ENCODE measurements at regions not wholly inside any gene's neighbourhood (a gene's known extent, or its start where the extent isn't known, plus 50 kb on each side); places are given as distances from the start of the nearest gene placed in this dataset.
A peak's percentile ranks its signal among the peaks of the same experiment; 100 is the strongest.
"Not testable (repeated sequence)": the region's sequence is repeated elsewhere in the genome, so short reads cannot be mapped to it uniquely, and the experiment has no call there.

DNA sequence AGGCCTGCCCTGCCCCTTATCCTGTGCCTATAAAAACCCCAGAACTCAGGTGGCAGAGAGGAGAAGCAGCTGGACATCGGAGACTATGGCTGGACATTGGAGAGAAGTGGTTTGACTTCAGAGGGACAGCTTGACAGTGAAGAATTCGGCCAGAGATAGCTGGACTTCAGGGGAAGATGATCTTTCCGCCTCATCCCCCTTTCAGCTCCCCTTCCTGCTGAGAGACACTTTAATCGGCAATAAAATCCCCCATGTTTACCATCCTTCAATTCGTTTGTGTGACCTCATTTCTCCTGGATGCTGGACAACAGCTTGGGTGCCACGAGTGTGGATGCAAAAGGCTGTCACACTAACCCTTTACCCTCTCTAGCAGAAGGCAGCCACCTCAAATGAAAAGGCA, 134.1 kb upstream of the TUT7 start:
- DNase-seq (ENCODE audit: low spot score) = no peak

DNA sequence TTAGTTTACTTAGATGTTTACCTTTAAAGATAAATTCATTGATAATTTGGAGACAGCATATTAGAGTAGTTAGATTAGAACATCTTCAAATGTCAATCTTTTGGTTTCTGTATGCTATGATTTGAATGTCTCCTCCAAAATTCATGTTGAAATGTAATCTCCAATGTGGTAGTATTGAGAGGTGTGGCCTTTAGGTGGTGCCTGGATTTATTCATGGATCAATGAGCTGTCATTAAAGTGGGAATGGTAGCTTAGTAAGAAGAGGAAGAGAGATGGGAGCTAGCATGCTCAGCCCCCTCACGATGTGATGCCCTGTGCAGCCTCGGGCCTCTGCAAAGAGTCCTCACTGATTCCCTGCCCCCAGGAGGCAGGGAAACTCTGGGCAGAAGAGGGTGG, 133.6 kb upstream of the TUT7 start:
- no peak for DNase-seq (ENCODE audit: low spot score)

DNA sequence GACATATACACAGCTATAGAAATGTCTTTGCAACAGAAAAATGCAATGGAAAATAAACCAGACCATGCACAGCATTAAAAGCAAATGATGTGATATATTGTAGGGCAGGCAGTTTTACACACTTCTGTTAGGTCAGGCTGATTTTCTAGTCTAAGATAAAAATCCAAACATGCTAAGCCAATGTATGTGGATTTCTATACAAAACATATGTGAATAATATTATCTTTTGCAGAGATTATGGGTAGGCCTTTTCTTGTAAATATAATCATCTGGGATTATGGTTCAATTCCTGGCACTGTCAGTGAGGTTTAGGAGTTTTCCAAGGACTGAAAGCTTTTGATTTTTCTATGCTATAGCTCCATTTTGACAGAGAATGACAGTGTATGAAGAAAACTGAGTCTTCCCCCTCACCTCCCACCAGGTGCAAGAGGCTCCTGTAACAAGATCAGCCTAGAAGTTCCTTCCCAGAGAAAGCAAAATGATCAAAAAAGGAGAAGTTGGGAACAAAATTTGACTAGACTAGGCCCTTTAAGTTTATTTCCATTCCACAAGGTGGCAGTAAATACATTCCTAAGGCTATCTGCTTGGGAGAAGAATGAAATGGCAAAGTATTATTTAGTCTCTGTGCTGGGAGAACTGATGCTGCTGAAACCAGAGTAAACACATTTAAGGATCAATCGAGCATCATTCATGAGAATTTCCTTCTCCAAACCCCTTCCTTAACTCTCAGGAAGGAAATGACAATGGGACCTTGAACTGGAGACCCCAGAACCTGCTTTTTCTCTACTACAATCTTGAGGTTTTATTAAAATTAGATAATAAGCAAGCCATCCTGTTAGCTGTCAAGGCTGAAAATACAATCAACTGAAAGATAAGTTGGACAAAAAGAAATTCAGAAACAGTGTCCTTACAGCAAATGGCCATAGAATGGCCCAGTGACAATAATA, 133.0 kb upstream of the TUT7 start:
- peak; percentile 30 for DNase-seq (ENCODE audit: low spot score)

DNA sequence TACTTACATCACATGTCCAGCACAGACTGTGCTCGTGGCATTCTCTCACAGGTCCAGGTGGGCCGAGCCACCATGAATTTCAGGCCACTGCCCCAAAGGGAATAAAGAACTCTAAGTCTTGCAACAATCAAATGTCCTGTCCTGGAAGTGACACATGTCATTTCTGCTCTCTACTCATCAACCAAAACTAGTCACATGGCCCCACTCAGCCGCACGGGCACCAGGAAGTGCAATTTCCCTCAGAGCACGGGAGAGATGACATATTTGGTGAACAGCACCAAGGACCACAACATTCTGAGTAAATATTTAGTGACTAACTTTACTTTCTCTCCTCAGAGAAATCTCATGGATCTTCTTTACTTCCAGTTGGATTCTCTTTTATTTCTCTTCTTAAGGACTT, 131.1 kb upstream of the TUT7 start:
- DNase-seq (ENCODE audit: low spot score) = no peak

DNA sequence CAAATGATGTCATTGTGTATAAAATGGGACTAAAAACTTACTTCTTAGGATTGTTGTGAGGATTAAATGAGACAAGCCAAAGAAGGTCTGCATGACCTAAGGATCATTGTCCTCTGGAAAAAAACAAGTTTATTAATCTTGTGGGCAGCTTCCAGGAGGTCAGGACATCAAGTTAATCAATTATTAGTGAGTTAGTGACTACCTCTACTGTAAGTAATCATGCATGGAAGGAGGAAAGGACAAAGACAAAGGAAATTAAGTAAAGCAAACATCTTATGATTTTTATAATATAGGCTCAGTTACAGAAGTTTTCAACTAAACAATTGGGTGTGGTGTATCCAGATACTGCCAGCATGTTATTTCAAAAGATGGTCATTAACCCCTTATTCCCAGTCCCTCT, 129.3 kb upstream of the TUT7 start:
- no peak for DNase-seq (ENCODE audit: low spot score)

DNA sequence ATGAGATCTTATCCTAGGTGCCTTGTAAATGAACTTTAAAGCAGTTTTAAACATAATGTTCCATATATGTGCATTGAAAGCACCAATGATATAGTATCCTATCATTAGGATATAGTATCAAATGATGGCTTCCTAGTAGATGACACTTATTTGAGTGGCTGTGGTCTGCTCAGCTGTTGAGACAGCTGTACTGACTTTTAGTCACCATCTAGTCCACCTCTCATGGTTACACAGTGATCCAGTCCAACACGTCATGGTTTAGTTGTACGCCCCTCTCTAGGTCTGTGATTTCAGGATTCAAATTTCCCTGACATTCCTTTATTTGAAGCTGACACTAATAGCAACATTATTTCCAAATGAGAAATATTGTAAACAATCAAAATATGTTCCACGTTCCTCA, 127.3 kb upstream of the TUT7 start:
- no peak for DNase-seq (ENCODE audit: low spot score)

DNA sequence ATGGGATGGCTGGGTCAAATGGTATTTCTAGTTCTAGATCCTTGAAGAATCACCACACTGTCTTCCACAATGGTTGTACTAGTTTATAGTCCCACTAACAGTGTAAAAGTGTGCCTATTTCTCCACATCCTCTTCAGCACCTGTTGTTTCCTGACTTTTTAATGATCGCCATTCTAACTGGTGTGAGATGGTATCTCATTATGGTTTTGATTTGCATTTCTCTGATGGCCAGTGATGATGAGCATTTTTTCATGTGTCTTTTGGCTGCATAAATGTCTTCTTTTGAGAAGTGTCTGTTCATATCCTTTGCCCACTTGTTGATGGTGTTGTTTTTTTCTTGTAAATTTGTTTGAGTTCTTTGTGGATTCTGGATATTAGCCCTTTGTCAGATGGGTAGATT, 121.0 kb upstream of the TUT7 start:
- DNase-seq (ENCODE audit: low spot score) = not testable (repeated sequence)

DNA sequence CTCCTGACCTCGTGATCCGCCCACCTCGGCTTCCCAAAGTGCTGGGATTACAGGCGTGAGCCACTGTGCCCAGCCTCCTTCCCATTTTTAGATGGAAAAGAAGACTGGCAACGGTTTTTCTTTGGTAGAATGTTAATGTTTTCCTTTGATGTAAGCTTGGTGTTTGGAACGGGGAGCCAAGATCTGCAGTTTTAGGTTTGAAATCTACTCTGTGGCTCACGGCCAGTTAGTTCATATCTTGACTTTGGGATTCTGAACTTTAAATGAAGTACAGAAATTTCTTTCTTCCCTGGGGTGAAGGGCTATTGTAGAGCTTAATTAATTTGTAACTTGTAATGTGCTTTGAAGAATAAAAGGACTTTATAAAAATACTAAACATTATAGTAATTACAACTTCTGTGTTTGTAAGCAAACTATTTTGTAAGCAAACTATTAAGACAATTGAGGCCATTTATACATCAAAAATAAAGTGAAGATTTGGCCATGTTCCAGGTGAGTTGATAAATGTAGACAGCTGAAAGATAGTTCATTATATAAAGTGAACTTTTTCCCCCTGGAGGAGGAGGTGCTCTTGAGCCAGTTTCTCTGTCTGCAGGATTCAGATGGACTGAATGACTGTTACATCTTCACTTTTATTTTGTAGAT, 117.1 kb upstream of the TUT7 start:
- no peak for DNase-seq (ENCODE audit: low spot score)

DNA sequence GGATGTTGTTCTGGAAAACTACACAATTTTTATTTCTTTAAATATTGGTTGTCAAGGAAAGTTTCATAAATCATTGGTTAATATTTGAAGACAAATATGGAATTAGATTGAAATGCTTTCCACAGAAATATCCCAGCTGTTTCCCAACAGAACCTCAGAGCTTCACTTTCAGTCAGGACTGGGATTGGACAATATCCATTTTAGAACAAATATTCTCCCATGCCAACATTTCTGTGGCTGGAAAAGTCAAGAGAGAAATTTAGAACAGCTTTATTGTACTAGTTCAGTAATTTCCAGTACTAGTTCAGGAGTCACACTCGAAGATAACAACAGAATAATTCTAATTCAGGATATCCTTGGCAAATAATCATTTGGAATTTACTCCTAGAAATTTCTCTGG, 116.1 kb upstream of the TUT7 start:
- DNase-seq (ENCODE audit: low spot score) = no peak

DNA sequence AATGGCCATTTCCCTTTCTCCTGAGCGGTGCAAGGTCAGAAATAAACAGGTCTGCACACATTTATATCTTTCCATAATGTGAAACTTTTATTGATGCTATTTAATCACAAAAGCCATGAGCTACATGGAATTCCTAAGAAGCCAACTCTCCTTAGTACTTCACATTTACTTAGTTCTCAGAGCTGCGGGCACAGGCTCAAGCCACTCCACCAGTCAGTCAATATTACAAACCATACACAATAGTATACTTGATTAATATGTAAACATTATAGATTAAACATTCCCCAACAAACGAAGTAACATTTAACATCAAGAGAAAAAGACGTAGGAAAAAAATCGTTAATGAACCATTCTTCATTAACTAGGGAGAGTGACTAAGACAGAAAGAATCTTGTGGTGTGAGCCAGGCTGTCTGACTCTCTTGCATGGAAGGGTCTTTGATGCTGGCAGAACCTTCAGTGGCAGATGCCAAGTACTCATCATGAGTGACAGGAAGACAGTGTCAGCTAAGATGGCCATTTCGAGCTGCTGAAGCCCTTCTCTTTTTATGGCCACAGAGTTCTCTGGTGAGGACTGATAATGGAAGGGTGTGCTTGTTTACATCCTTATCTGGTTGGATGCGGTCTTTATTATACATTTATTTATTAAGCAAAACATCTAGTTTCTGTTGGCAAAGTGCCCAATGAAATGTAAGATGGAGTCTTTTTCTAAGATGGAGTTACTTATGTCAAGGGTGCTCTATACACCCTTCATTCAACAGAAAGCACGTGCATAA, 115.5 kb upstream of the TUT7 start:
- no peak for DNase-seq (ENCODE audit: low spot score)

DNA sequence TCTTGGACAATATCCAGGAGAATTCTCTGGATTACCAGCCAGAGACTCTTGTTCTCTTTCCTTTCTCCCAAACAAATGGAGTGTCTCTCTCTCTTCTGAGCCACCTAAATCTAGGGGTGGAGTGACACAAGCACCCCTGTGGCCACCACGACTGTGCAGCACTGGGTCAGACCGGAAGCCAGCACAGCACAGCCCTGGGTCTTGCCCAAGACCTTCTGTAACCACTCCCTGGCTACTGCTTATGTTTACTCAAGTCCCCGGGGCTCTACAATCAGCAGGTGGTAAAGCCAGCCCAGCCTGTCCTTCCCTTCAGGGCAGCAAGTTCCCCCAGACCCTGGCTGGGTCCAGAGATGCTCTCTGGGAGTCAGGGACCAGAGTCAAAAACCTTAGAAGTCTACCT, 110.0 kb upstream of the TUT7 start:
- no peak for DNase-seq (ENCODE audit: low spot score)

DNA sequence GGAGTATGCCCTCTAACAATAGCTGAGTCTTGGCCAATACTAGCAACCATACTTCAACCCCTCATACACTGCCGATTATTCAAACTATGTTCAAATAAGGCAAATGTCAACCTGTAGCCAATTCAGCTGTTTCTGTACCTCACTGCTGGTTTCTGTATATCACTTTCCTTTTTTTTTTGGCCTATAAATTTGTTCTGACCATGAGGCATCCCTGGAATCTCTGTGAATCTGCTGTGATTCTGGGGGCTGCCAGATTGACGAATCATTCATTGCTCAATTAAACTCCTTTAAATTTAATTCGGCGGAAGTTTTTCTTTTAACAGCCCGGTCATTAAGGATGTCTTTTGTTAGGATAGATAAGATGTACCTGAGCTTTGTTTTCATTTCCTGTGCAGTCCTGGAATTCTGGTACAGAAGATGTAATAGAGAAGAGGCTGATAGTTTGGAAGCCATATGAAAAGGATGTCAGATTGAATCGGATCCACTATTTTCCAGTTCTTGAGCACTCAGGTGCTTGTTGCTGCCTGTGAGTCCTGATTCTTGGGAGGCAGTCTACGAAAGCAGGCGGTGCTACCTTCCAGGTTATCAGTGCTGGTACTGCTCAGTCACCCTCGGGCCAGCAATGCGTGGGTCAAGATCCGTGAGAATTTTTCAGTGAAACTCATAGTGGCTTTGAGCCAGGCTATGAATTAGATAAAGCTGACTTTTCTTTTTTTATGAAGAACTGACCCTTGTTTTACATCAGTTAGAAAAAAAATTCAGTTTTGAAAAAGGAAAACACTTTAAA, 106.2 kb upstream of the TUT7 start:
- DNase-seq (ENCODE audit: low spot score) = no peak

DNA sequence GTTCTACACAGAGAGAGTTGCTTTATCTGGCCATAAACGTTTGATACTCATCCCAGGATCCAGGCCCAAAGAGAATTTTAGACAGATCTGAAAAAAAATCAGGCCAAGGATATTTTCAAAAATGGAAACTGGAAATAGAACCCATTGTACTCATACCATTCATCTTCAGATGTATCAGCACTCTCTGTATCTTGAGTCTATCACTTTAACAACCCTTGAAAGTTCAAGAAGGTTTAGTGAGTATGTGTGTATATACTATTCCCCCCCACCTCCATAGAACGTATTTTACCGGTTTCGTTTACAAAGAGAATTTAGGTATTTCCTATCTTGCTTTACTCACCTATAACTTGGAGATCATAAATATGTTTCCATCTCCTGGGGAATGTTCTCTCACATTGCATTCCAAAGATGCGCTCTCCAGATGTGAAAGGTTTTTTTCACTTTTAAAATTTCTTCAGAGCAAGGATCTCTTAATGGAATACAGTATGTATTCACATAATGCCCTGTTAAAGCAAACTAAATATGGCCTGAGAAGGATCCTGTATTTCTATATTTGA, 105.5 kb upstream of the TUT7 start:
- no peak for DNase-seq (ENCODE audit: low spot score)

DNA sequence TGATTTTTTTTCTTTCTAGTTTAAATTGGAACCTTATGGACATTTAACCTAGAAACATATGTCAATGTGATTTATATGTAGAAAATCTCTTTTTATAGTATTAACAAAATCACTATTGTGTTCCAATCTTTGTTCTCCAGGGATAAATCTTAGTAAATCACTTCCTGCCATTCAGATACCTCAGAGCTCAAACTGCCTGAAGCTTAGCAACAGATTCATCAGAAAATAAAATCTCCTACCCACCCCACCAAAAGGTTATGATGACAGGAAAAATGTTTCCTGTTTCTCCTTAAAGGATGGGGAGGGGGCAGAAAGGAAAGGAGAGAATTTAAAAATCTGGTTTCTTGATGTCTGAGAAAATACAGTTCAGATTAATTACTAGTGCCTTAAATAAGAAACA, 105.0 kb upstream of the TUT7 start:
- DNase-seq (ENCODE audit: low spot score) = no peak

DNA sequence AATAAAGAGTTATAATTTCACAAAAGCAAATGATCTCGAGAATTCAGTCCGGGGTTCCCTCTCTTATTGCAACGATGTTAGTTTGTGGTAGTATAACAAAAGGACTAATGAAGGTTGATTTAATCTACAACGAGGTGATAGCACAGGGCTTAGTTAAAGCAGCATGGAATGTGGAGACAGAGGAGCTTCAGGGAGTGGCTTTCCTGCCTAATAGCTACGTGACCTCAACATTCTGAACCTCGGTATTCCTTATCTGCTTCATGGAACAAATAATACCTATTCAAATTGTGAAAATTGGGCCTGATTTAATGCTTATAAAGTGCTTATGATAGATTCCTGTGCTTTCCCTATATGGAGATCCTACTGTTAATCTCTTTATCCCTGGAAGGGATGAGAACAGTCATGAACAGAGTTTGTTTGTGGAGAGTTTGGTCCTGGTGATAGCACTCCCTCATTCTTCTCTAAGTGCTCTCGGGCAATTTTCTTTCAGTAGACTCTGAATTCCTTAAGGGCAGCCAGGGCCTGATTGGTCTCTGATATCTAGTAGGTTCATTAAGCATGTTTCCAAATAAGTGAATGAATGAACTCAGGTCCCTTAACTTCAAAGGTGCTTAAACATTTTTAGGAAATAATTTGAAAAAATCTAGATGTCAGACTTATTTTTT, 104.1 kb upstream of the TUT7 start:
- no peak for DNase-seq (ENCODE audit: low spot score)

DNA sequence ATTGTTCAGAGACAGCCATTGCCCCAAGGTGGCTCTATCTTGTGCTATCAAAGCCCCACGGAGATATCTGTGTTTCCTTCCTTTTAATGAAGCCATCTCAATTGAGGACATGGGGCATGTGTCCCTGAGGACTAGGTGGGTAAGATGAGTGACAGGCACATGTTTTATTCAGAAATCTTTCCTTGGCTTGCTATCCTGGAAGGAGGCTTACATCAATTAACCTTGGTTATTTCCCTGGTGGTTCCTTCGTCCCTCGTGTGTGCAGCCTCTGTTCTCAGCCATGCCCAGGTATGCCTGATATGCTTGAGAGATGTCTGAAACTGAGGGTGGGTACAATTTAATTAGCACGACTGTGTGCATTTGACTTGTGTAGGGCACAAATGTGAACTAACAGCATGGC, 102.2 kb upstream of the TUT7 start:
- DNase-seq (ENCODE audit: low spot score) = no peak

DNA sequence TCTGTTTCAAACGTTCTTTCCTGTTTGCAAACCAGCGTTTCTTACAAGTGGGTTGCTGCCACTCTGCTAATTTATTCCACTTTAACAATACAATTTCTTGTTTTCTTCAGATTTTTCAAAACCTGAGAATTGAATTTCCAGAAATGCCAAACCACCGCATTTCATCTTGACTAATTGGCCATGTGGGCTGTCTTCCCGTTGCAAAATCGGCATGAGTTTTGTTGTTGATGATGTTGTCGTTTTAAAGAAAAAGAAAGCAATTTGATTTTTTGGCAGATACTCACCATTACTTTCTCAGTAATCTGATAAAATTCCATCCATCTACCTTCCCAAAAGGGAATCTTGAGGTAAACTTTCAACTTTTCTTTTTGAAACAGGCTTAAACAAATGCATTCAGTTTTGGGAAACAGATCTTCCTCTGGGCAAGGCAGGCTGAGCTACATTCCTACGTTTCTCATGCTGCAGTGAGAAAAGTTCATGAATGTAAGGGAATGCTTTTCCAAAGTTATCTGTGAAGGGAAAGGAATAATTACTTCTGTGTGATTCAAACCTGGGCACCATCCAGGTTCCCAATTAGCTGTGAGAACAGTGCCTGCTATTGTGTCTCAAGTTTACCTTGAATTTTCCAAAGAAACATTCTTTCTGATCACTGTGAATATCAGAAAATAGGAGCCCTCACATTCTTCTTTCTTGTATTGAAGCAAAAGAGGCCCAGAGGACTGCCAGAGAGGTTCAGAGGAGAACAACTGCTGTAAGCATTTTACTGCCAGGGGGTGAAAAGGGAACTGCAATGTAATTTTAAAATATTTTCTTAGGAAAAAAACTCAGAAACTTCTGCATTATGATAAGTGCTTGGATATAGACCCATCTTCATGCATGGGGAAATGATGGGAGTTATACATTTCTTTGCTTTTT, 100.7 kb upstream of the TUT7 start:
- no peak for DNase-seq (ENCODE audit: low spot score)

DNA sequence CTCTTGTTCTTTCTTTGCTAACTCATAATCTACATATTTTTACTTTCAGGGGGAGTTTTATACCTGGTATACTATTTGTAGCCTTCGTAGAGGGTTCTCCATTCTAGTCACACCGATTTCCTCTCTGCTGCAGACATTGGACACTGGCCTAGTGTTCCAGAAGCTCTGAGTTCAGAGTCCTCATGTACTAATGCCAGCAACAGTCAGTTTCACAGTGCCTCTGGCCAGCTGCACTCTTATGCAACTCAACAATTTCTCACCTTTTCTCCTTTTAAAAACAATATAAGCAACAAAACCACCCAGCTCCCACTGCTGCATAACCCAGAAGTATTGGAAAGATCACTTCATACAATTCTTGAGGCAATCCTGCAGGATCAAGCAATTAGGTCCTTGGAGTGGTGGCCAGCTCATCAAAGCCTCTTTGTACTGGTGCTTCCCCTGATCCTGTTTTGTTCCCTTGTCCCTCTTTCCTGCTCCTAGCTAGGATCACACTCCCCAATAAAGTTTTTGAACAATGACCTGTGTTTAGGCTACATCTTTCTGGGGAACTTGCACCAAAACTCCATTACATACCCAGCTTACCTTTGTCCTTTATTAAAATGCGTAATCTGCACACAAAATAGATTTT, 98.1 kb upstream of the TUT7 start:
- no peak for DNase-seq (ENCODE audit: low spot score)

DNA sequence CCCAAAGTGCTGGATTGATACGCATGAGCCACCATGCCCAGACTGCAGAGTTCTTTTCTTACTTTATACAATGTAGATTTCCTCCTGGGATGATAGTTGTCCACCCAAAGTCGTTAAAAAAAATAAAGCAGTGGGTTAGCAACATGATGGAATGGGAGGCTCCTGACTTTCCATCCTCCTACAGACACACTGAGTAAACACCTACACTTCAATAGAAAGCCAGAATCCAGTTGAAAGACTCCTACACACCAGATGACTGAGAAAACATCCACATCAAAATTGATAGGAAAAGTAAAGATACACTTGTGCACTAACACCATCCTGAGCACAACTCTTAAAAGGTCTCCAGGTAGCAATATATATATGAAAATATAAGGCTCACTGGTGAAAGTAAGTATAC, 95.0 kb upstream of the TUT7 start:
- no peak for DNase-seq (ENCODE audit: low spot score)

DNA sequence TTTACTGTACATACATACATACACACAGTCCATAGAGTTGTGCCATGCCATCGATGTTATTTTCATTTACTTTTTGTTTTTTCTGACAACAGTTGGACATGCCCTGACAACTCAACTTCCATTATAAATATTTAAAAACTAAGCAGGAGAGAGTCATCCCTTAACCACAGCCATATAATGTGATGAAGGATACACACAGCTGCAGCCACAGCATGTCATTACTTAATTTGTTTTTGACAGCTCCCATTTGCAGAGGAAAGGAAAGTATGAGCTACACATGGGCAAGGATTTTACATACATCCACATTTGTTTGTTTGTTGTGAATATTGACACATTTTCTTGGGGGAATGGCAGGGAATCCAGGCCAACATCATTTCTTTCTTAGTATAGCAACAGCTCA, 91.5 kb upstream of the TUT7 start:
- DNase-seq (ENCODE audit: low spot score) = no peak

Data from D341Med (cell line).